Osteoblast (primary cell): ENCODE measurements at regions not wholly inside any gene's neighbourhood (a gene's known extent, or its start where the extent isn't known, plus 50 kb on each side); places are given as distances from the start of the nearest gene placed in this dataset.

Experiments used
- DNase-seq: peaks from one replicate; pipeline ENCODE4 v3.0.0; 2011; ENCODE audit warnings: low spot score, mixed read lengths; ENCODE audit not compliant: insufficient read length; ENCODE audit errors: missing footprints
- H2AFZ ChIP-seq: 2 replicates; pipeline ENCODE4 v1.6.0; 2011; ENCODE audit warnings: mild to moderate bottlenecking, low read length
- H3K27ac ChIP-seq: 2 replicates; pipeline ENCODE4 v1.5.1; 2011; ENCODE audit warnings: mild to moderate bottlenecking, low read depth, low read length, moderate library complexity
- H3K27me3 ChIP-seq: 2 replicates; pipeline ENCODE4 v1.6.0; 2012; ENCODE audit warnings: mild to moderate bottlenecking, control low read depth, inconsistent platforms, low read length, moderate library complexity; ENCODE audit not compliant: insufficient read depth
- H3K36me3 ChIP-seq: 2 replicates; pipeline ENCODE4 v1.5.1; 2011; ENCODE audit warnings: mild to moderate bottlenecking, low read length, control low read depth, moderate library complexity; ENCODE audit not compliant: insufficient read depth
- H3K4me1 ChIP-seq: 2 replicates; pipeline ENCODE4 v1.5.1; 2011; ENCODE audit warnings: mild to moderate bottlenecking, low read length, control low read depth, moderate library complexity; ENCODE audit not compliant: insufficient read depth
- H3K4me2 ChIP-seq: 2 replicates; pipeline ENCODE4 v1.6.0; 2011; ENCODE audit warnings: mild to moderate bottlenecking, low read length; ENCODE audit not compliant: insufficient read depth
- H3K4me3 ChIP-seq: fragments of 200-600 bp; sonication (generic); 3 replicates; pipeline ENCODE4 v1.5.1; 2012; ENCODE audit warnings: mild to moderate bottlenecking, low read length, inconsistent platforms; ENCODE audit not compliant: insufficient read depth
- H3K79me2 ChIP-seq: 2 replicates; pipeline ENCODE4 v1.6.0; 2012; ENCODE audit warnings: mild to moderate bottlenecking, low read length, control low read depth, inconsistent platforms; ENCODE audit not compliant: insufficient read depth
- H3K9me3 ChIP-seq: 2 replicates; pipeline ENCODE4 v1.5.1; 2011; ENCODE audit warnings: low read depth, low read length, control low read depth
- H4K20me1 ChIP-seq: 2 replicates; pipeline ENCODE4 v1.6.0; 2012; ENCODE audit warnings: mild to moderate bottlenecking, low read length, control low read depth; ENCODE audit not compliant: insufficient read depth
- CTCF ChIP-seq: IDR thresholded peaks from 2 replicates; pipeline ENCODE4 v1.5.1; 2011; ENCODE audit warnings: mild to moderate bottlenecking, low read depth, low read length, moderate library complexity; ENCODE audit errors: extremely low read depth

- no peaks in the 10 kb centered on the region for H4K20me1 ChIP-seq
- no peak overlapping the region for H2AFZ ChIP-seq
- no peak overlapping the region for H3K27ac ChIP-seq
- no peak overlapping the region for H3K4me3 ChIP-seq
- H3K27me3 ChIP-seq: peaks cover 25% of the 10 kb centered on the region
- H3K36me3 ChIP-seq: no peaks in the 10 kb centered on the region
- no peak for TF ChIP-seq CTCF
- H3K4me1 ChIP-seq: no peaks in the 10 kb centered on the region
- no peaks in the 10 kb centered on the region for H3K79me2 ChIP-seq
- no peaks in the 10 kb centered on the region for H3K9me3 ChIP-seq
- DNase-seq: no peak
- no peak overlapping the region for H3K4me2 ChIP-seq
These were observed 208.7 kb upstream of the KLF3 start for GRCh38 chr4:38455092-38455862.

GRCh38 chr4:38456096-38456495, 207.9 kb upstream of the KLF3 start:
- TF ChIP-seq CTCF: no peak
- Histone ChIP-seq H4K20me1 (no peaks in the 10 kb centered on the region), H3K4me1 (no peaks in the 10 kb centered on the region), H2AFZ (no peak overlapping the region), H3K36me3 (no peaks in the 10 kb centered on the region), H3K4me2 (no peak overlapping the region), H3K4me3 (no peak overlapping the region), H3K27ac (no peak overlapping the region), H3K9me3 (no peaks in the 10 kb centered on the region), H3K79me2 (no peaks in the 10 kb centered on the region), H3K27me3 (peaks cover 25% of the 10 kb centered on the region)
- DNase-seq: no peak

GRCh38 chr4:38461342-38461741, 202.7 kb upstream of the KLF3 start:
- H3K36me3 ChIP-seq: no peaks in the 10 kb centered on the region
- H3K9me3 ChIP-seq: no peaks in the 10 kb centered on the region
- H3K4me3 ChIP-seq: no peak overlapping the region
- H2AFZ ChIP-seq: no peak overlapping the region
- no peak overlapping the region for H3K4me2 ChIP-seq
- TF ChIP-seq CTCF: no peak
- H3K27me3 ChIP-seq: peaks cover 12% of the 10 kb centered on the region
- no peak overlapping the region for H3K27ac ChIP-seq
- no peaks in the 10 kb centered on the region for H3K4me1 ChIP-seq
- H4K20me1 ChIP-seq: no peaks in the 10 kb centered on the region
- DNase-seq: peak; percentile 44
- no peaks in the 10 kb centered on the region for H3K79me2 ChIP-seq

- peaks cover 8% of the 10 kb centered on the region for H3K27me3 ChIP-seq
- H3K4me3 ChIP-seq: no peak overlapping the region
- no peak for TF ChIP-seq CTCF
- no peak overlapping the region for H2AFZ ChIP-seq
- no peaks in the 10 kb centered on the region for H3K36me3 ChIP-seq
- H3K4me1 ChIP-seq: no peaks in the 10 kb centered on the region
- no peaks in the 10 kb centered on the region for H4K20me1 ChIP-seq
- no peaks in the 10 kb centered on the region for H3K79me2 ChIP-seq
- no peaks in the 10 kb centered on the region for H3K9me3 ChIP-seq
- peak; percentile 46 for DNase-seq
- H3K27ac ChIP-seq: no peak overlapping the region
- no peak overlapping the region for H3K4me2 ChIP-seq
These were observed 201.5 kb upstream of the KLF3 start for GRCh38 chr4:38462367-38463055.
